ENCODE measurements at regions not wholly inside any gene's neighbourhood (a gene's known extent, or its start where the extent isn't known, plus 50 kb on each side); places are given as distances from the start of the nearest gene placed in this dataset.

DNA sequence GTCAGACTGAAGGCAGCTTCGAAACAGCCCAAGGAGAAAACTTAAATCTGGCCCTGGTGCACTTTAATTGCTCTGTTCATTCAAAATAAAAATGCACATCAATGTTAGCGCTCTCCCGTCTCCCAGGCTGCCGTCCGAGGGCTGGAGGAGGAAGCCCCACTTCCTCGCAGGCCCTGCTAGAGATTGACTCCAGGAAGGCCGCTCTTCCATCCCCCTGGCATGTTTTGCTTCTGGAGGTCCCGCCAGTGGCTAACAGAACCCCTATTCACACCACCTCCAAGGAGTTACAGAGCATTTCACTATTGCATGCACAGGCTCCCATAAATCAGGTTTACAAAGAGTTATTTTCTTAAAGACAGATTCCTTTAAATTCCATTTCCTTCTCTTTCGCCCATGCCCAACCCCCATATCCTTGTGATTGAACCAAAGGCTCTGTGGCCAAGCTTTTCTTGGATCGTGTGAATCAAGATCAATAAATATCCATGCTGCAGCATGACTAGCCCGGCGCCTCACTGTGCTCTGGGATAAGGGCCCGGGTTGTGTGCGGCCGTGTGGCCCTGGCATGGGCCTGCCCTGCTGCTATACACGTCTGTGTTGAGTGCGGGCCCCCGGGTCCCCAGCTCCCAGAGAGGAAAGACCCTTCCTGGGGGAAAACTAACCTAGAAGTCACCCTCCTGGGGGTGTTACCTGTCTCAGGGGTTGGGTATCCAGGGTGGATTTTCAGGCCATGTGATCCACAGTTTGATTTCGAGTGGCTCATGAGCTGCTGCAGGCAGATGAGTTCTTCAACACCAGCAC, 118.7 kb upstream of the GDF10 start:
- TF ChIP-seq MXI1 (conservative IDR thresholded peaks at IDR 0.05; ENCODE audit: poor library complexity, severe bottlenecking) (no peak), RAD21 (conservative IDR thresholded peaks at IDR 0.05) (no peak), TAF1 (IDR thresholded peaks at IDR 0.05; ENCODE audit: low read depth) (no peak), EP300 (conservative IDR thresholded peaks at IDR 0.05; ENCODE audit: poor library complexity, severe bottlenecking) (no peak), EZH2 (IDR thresholded peaks at IDR 0.05; ENCODE audit: borderline replicate concordance, insufficient read depth, low read length, poor library complexity, severe bottlenecking) (no peak), POLR2AphosphoS5 (IDR thresholded peaks at IDR 0.05) (no peak), SMC3 (conservative IDR thresholded peaks at IDR 0.05; ENCODE audit: poor library complexity) (no peak)
- TF ChIP-seq, protein P1, sequence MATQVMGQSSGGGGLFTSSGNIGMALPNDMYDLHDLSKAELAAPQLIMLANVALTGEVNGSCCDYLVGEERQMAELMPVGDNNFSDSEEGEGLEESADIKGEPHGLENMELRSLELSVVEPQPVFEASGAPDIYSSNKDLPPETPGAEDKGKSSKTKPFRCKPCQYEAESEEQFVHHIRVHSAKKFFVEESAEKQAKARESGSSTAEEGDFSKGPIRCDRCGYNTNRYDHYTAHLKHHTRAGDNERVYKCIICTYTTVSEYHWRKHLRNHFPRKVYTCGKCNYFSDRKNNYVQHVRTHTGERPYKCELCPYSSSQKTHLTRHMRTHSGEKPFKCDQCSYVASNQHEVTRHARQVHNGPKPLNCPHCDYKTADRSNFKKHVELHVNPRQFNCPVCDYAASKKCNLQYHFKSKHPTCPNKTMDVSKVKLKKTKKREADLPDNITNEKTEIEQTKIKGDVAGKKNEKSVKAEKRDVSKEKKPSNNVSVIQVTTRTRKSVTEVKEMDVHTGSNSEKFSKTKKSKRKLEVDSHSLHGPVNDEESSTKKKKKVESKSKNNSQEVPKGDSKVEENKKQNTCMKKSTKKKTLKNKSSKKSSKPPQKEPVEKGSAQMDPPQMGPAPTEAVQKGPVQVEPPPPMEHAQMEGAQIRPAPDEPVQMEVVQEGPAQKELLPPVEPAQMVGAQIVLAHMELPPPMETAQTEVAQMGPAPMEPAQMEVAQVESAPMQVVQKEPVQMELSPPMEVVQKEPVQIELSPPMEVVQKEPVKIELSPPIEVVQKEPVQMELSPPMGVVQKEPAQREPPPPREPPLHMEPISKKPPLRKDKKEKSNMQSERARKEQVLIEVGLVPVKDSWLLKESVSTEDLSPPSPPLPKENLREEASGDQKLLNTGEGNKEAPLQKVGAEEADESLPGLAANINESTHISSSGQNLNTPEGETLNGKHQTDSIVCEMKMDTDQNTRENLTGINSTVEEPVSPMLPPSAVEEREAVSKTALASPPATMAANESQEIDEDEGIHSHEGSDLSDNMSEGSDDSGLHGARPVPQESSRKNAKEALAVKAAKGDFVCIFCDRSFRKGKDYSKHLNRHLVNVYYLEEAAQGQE (IDR thresholded peaks at IDR 0.05; ENCODE audit: borderline replicate concordance) = no peak
- TF ChIP-seq, protein P2, sequence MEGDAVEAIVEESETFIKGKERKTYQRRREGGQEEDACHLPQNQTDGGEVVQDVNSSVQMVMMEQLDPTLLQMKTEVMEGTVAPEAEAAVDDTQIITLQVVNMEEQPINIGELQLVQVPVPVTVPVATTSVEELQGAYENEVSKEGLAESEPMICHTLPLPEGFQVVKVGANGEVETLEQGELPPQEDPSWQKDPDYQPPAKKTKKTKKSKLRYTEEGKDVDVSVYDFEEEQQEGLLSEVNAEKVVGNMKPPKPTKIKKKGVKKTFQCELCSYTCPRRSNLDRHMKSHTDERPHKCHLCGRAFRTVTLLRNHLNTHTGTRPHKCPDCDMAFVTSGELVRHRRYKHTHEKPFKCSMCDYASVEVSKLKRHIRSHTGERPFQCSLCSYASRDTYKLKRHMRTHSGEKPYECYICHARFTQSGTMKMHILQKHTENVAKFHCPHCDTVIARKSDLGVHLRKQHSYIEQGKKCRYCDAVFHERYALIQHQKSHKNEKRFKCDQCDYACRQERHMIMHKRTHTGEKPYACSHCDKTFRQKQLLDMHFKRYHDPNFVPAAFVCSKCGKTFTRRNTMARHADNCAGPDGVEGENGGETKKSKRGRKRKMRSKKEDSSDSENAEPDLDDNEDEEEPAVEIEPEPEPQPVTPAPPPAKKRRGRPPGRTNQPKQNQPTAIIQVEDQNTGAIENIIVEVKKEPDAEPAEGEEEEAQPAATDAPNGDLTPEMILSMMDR (IDR thresholded peaks at IDR 0.05; ENCODE audit: poor library complexity, severe bottlenecking) = no peak
- H3F3A ChIP-seq (ENCODE audit: insufficient read depth, low read length, poor library complexity, severe bottlenecking) = no peaks in the 10 kb centered on the region
- H3K4me3 ChIP-seq (ENCODE audit: low read length) = no peak overlapping the region
- no peaks in the 10 kb centered on the region for H3K9me2 ChIP-seq (ENCODE audit: insufficient read depth, low read length)
- no peaks in the 10 kb centered on the region for H3K79me2 ChIP-seq (replicated peaks; ENCODE audit: insufficient read depth, low read length)
- no peak overlapping the region for H3K27ac ChIP-seq (ENCODE audit: low read length)
- no peak overlapping the region for H3K4me2 ChIP-seq (ENCODE audit: low read length)
- no peak overlapping the region for H2AFZ ChIP-seq (ENCODE audit: low read depth, low read length)
- H3K27me3 ChIP-seq (ENCODE audit: insufficient read depth, low read depth, low read length) = no peaks in the 10 kb centered on the region
- H3K36me3 ChIP-seq (ENCODE audit: insufficient read depth, low read length) = no peaks in the 10 kb centered on the region
- no peaks in the 10 kb centered on the region for H3K9me3 ChIP-seq (ENCODE audit: low read length)
- H3K9ac ChIP-seq (ENCODE audit: low read length) = no peak overlapping the region
- no peaks in the 10 kb centered on the region for H4K20me1 ChIP-seq (ENCODE audit: insufficient read depth)

DNA sequence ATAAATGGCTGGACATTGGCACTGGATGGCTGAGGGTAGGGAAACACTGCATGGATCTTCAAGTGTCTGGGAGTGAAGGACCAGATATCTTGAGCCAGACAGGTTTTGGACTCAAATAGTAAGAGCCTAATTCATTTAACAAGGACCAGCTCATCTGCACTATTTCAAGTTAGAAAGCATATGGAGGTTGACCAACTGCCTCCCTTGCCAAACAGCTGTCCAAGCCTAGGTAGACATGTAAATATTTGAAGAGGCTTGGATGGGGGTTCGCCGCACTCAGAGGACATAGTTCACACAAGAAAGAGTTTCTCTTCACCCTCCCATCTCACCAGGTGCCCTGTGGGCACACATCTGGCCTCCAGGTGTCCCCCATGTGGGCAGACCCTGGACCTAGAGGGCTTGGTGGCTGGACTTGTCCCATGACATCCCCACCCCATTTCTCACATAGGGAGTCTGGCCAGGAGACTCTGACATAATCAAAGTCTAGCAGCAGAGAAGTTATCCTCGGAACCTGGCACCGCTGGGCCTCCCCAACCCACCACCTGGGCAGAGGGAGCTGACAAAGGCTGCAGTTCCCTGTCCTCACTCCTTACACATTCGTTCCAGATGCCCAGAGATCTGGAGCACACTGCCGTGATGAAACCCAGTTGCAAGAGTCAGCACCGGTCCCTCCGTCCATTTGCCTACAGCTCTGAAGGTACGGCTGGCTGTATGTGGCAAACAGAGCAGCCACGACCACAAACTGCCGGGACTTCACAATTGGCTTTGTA, 116.9 kb upstream of the GDF10 start:
- Histone ChIP-seq H3K79me2 (replicated peaks; ENCODE audit: insufficient read depth, low read length) (no peaks in the 10 kb centered on the region), H4K20me1 (ENCODE audit: insufficient read depth) (no peaks in the 10 kb centered on the region), H3K9ac (ENCODE audit: low read length) (no peak overlapping the region), H3K4me2 (ENCODE audit: low read length) (no peak overlapping the region), H3K27me3 (ENCODE audit: insufficient read depth, low read depth, low read length) (no peaks in the 10 kb centered on the region), H3K9me2 (ENCODE audit: insufficient read depth, low read length) (no peaks in the 10 kb centered on the region), H3F3A (ENCODE audit: insufficient read depth, low read length, poor library complexity, severe bottlenecking) (no peaks in the 10 kb centered on the region), H3K36me3 (ENCODE audit: insufficient read depth, low read length) (no peaks in the 10 kb centered on the region), H3K4me3 (ENCODE audit: low read length) (no peak overlapping the region), H3K27ac (ENCODE audit: low read length) (no peak overlapping the region), H3K9me3 (ENCODE audit: low read length) (no peaks in the 10 kb centered on the region), H2AFZ (ENCODE audit: low read depth, low read length) (no peak overlapping the region)
- no peak for TF ChIP-seq EP300 (conservative IDR thresholded peaks at IDR 0.05; ENCODE audit: poor library complexity, severe bottlenecking)
- TF ChIP-seq TAF1 (IDR thresholded peaks at IDR 0.05; ENCODE audit: low read depth) = no peak
- no peak for TF ChIP-seq RAD21 (conservative IDR thresholded peaks at IDR 0.05)
- no peak for TF ChIP-seq EZH2 (IDR thresholded peaks at IDR 0.05; ENCODE audit: borderline replicate concordance, insufficient read depth, low read length, poor library complexity, severe bottlenecking)
- TF ChIP-seq, protein P1 (IDR thresholded peaks at IDR 0.05; ENCODE audit: borderline replicate concordance) = no peak
- TF ChIP-seq MXI1 (conservative IDR thresholded peaks at IDR 0.05; ENCODE audit: poor library complexity, severe bottlenecking) = no peak
- TF ChIP-seq, protein P2 (IDR thresholded peaks at IDR 0.05; ENCODE audit: poor library complexity, severe bottlenecking) = no peak
- TF ChIP-seq POLR2AphosphoS5 (IDR thresholded peaks at IDR 0.05) = no peak
- TF ChIP-seq SMC3 (conservative IDR thresholded peaks at IDR 0.05; ENCODE audit: poor library complexity) = no peak

Measured in neural cell (in vitro differentiated cells).